ENCODE measurements at regions not wholly inside any gene's neighbourhood (a gene's known extent, or its start where the extent isn't known, plus 50 kb on each side); places are given as distances from the start of the nearest gene placed in this dataset.
A peak's percentile ranks its signal among the peaks of the same experiment; 100 is the strongest.

GRCh38 chr16:86042996-86043725 lies 144.2 kb downstream of the IRF8 start:
- H3K27ac Mint-ChIP-seq, result peak overlapping the region; percentile 79
- DNase-seq (ENCODE audit: low spot score), result no peak
- H3K4me1 Mint-ChIP-seq, result peaks cover 46% of the 10 kb centered on the region
- Histone ChIP-seq H2AFZ (replicated peaks) (no peak overlapping the region), H3K4me2 (peak overlapping the region; percentile 35), H3K4me3 (no peak overlapping the region), H3K27ac (no peak overlapping the region), H3K4me1 (peaks cover 5% of the 10 kb centered on the region), H4K20me1 (ENCODE audit: low read depth) (no peaks in the 10 kb centered on the region), H3K27me3 (peaks cover 9% of the 10 kb centered on the region), H3F3A (ENCODE audit: low read depth) (peaks cover 9% of the 10 kb centered on the region), H3K36me3 (no peaks in the 10 kb centered on the region), H3K79me2 (ENCODE audit: low read depth) (no peaks in the 10 kb centered on the region), H3K9ac (no peak overlapping the region), H3K9me3 (ENCODE audit: low read depth) (no peaks in the 10 kb centered on the region)
- H3K9me3 Mint-ChIP-seq, result no peaks in the 10 kb centered on the region
- TF ChIP-seq, protein P1, sequence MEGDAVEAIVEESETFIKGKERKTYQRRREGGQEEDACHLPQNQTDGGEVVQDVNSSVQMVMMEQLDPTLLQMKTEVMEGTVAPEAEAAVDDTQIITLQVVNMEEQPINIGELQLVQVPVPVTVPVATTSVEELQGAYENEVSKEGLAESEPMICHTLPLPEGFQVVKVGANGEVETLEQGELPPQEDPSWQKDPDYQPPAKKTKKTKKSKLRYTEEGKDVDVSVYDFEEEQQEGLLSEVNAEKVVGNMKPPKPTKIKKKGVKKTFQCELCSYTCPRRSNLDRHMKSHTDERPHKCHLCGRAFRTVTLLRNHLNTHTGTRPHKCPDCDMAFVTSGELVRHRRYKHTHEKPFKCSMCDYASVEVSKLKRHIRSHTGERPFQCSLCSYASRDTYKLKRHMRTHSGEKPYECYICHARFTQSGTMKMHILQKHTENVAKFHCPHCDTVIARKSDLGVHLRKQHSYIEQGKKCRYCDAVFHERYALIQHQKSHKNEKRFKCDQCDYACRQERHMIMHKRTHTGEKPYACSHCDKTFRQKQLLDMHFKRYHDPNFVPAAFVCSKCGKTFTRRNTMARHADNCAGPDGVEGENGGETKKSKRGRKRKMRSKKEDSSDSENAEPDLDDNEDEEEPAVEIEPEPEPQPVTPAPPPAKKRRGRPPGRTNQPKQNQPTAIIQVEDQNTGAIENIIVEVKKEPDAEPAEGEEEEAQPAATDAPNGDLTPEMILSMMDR (IDR thresholded peaks at IDR 0.05), result no peak
- TF ChIP-seq EZH2phosphoT487 (IDR thresholded peaks at IDR 0.05) (no peak), EZH2 (IDR thresholded peaks at IDR 0.05) (no peak)
- H3K27me3 Mint-ChIP-seq (ENCODE audit: insufficient read depth, low read depth), result peaks cover 31% of the 10 kb centered on the region
- H3K4me3 Mint-ChIP-seq, result no peak overlapping the region
- no peaks in the 10 kb centered on the region for H3K36me3 Mint-ChIP-seq

- Mint-ChIP-seq H3K27me3 (ENCODE audit: insufficient read depth, low read depth) (peaks cover 33% of the 10 kb centered on the region), H3K9me3 (no peaks in the 10 kb centered on the region), H3K4me1 (peaks cover 50% of the 10 kb centered on the region), H3K36me3 (no peaks in the 10 kb centered on the region), H3K4me3 (no peak overlapping the region), H3K27ac (no peak overlapping the region)
- Histone ChIP-seq H3K79me2 (ENCODE audit: low read depth) (no peaks in the 10 kb centered on the region), H3K27ac (no peak overlapping the region), H3K36me3 (no peaks in the 10 kb centered on the region), H3K27me3 (peaks cover 9% of the 10 kb centered on the region), H4K20me1 (ENCODE audit: low read depth) (no peaks in the 10 kb centered on the region), H3F3A (ENCODE audit: low read depth) (peaks cover 9% of the 10 kb centered on the region), H3K4me2 (no peak overlapping the region), H3K9me3 (ENCODE audit: low read depth) (no peaks in the 10 kb centered on the region), H2AFZ (replicated peaks) (no peak overlapping the region), H3K9ac (no peak overlapping the region), H3K4me3 (no peak overlapping the region), H3K4me1 (peaks cover 5% of the 10 kb centered on the region)
- DNase-seq (ENCODE audit: low spot score), result peak; percentile 86
- TF ChIP-seq, protein P1 (IDR thresholded peaks at IDR 0.05), result peak; percentile 78
- TF ChIP-seq EZH2 (IDR thresholded peaks at IDR 0.05) (no peak), EZH2phosphoT487 (IDR thresholded peaks at IDR 0.05) (no peak)
Observed at GRCh38 chr16:86044241-86044671, 145.3 kb downstream of the IRF8 start.

- Mint-ChIP-seq H3K36me3 (no peaks in the 10 kb centered on the region), H3K27ac (no peak overlapping the region), H3K4me3 (peak overlapping the region; percentile 50), H3K4me1 (peaks cover 50% of the 10 kb centered on the region), H3K27me3 (ENCODE audit: insufficient read depth, low read depth) (peaks cover 38% of the 10 kb centered on the region), H3K9me3 (no peaks in the 10 kb centered on the region)
- Histone ChIP-seq H3K4me1 (peaks cover 5% of the 10 kb centered on the region), H3K9me3 (ENCODE audit: low read depth) (no peaks in the 10 kb centered on the region), H3K4me2 (no peak overlapping the region), H3K36me3 (no peaks in the 10 kb centered on the region), H2AFZ (replicated peaks) (no peak overlapping the region), H4K20me1 (ENCODE audit: low read depth) (no peaks in the 10 kb centered on the region), H3K79me2 (ENCODE audit: low read depth) (no peaks in the 10 kb centered on the region), H3K27ac (no peak overlapping the region), H3K27me3 (peaks cover 9% of the 10 kb centered on the region), H3K9ac (no peak overlapping the region), H3F3A (ENCODE audit: low read depth) (peaks cover 9% of the 10 kb centered on the region), H3K4me3 (no peak overlapping the region)
- TF ChIP-seq EZH2phosphoT487 (IDR thresholded peaks at IDR 0.05) (no peak), EZH2 (IDR thresholded peaks at IDR 0.05) (no peak)
- TF ChIP-seq, protein P1 (IDR thresholded peaks at IDR 0.05), result no peak
- no peak for DNase-seq (ENCODE audit: low spot score)
Observed at GRCh38 chr16:86044881-86045590, 146.1 kb downstream of the IRF8 start.

Data from neural progenitor cell (in vitro differentiated cells).